Left lobe of liver (tissue), 2 donors: ENCODE measurements at regions not wholly inside any gene's neighbourhood (a gene's known extent, or its start where the extent isn't known, plus 50 kb on each side); places are given as distances from the start of the nearest gene placed in this dataset.
"Not testable (repeated sequence)": the region's sequence is repeated elsewhere in the genome, so short reads cannot be mapped to it uniquely, and the experiment has no call there.

ENCODE experiments used
- ATAC-seq: fragments of 200-7000 bp; cut with Tn5 transposase; one replicate; pipeline ENCODE4 v1.9.1; 2020; ENCODE audit warnings: mild to moderate bottlenecking, moderate library complexity
- DNase-seq: peaks from one replicate; pipeline ENCODE4 v3.0.0-alpha.2; 2020; ENCODE audit warnings: low spot score
- donor health status: DM: no; HTN: no; CAD: no; lungs with moderate emphysema.
- donor health status: DM: no; HTN: yes; CAD: no.

GRCh38 chrX:142503967-142504643 lies 299.0 kb upstream of the MAGEC2 start:
- no peak for DNase-seq
- no peak for ATAC-seq

DNA sequence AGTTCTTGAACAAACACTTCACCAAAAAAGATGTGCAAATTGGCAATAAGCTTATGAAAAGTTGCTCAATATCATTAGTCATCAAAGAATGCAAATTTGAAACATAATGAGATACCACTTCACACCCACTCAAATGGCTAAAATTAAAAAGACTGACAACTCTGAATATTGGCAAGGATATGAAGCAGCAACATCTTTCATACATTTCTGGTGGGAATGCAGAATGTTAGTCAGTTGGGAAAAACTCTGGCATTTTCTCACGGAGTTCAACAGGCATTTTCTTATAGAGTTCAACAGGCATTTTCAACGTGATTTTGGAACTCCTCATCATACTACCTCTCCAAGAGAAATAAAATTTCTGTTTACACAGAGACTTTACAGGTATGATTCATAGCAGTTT lies 297.4 kb upstream of the MAGEC2 start:
- DNase-seq = no peak
- ATAC-seq = no peak

DNA sequence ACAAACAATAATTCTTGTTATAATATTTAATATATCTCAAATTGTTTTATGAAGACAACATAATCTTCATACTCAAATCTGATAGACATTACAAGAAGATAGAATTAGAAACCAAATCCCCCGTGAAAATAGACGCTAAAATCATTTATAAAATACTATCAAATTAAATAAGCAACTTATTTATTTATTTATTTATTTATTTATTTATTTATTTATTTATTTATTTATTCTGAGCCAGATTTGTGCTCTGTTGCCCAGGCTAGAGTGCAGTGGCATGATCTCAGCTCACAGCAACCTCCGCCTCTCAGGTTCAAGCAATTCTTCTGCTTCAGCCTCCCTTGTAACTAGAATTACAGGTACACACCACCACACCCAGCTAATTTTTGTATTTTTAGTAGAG lies 294.9 kb upstream of the MAGEC2 start:
- ATAC-seq (no peak), DNase-seq (no peak)

DNA sequence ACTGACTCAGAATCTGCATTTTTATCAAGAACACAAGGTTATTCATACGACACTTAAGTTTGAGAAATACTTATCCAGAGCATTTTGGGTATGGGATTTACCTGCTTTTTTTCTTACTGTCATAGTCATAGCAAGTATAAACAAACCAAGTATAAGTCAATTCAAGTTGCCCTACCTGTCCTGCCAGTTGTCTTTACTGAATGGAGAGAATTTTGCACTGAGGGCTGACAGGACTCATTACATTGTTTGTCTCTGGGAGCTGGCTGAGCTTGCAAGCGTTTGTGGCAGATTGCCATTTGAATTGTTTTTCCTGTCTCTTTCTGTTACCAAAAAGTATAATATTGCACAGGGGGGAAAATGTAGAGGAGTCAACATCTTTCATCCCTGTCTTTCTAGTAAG lies 278.9 kb upstream of the MAGEC2 start:
- ATAC-seq (no peak), DNase-seq (no peak)

DNA sequence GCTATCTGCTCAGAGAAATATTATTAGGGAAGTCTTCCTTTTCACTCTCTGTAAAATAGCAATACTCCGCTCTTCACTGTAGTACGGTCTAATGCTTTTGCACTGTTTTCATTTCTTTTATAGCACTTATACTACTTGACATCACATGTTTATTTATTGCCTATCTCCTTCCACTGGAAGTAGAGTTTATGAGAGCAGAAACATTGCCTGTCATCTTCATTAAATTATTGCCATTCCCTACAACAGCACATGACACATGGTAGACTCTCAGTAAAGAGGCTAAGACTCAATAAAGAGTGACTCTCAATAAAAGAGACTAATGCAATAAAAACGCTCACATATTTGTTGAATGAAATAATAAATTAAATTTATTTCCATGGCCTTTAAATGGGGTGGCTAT lies 241.3 kb upstream of the MAGEC2 start:
- no peak for ATAC-seq

DNA sequence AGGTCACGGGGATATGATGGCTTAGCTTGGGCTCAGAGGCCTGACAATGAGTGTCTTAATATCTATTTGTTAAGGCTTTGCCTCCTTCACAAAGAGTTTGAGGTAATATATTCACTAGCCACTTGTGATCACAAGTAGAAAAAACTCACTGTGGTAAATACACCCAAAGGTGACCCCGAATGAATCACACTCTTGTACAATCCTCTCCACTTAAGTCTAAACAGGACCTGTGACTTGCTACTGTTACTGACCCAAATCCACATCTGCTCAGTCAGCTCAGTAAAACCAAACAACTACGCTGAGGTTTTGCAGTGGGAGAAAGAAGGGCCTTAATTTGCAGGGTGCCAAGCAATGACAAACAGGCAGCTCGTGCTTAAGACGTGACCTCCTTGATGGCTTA lies 223.8 kb upstream of the MAGEC2 start:
- DNase-seq = no peak

More for the DNA sequence above, 241.3 kb upstream of the MAGEC2 start:
- DNase-seq = no peak

GRCh38 chrX:142390998-142391397 lies 185.9 kb upstream of the MAGEC2 start:
- not testable (repeated sequence) for DNase-seq, ATAC-seq

More for the DNA sequence above, 223.8 kb upstream of the MAGEC2 start:
- no peak for ATAC-seq

- ATAC-seq (no peak), DNase-seq (no peak)
Observed at GRCh38 chrX:142363501-142363900, 158.4 kb upstream of the MAGEC2 start.

GRCh38 chrX:142359331-142359730 lies 154.2 kb upstream of the MAGEC2 start:
- ATAC-seq (no peak), DNase-seq (no peak)

DNA sequence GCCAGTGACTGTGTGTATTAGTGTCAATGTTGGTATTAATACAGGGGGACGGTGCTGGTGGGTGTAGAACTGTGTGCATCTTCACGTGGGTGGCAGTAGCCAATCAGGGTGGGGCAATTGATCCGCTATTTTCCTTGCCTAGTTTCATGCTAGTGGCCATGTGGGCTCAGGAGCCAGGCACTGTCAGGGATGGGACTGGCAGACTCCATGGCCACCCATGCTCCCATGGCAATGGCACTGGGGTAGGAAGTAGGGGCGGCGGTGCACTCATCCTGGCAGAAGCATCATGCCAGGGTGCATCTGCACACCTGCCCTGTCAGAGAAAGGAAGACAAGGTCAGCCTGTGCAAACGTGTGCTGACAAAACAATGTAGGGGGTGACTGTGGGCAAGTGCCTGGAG lies 122.1 kb upstream of the MAGEC2 start:
- no peak for ATAC-seq
- no peak for DNase-seq

DNA sequence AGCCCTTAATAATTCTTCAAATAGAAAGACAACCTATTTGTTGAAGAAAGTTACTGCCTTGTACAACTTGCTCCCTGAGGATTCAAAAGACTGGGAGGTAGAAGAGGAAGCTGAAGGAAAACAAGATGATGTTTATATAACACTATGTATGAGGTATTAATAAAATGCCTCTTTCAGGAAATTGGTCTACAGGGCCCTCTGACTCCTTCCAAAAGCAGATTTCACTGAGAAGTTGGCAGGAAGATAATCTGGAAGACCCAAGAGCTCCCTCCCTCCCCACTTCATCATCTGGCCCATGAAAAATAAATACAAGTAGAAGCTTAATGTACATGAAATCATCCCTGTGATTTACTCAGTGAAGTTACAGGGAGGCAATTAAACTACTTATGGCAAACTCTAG lies 107.5 kb upstream of the MAGEC2 start:
- DNase-seq = no peak
- ATAC-seq = no peak

GRCh38 chrX:142299406-142299805 lies 94.3 kb upstream of the MAGEC2 start:
- no peak for DNase-seq
- ATAC-seq = no peak

GRCh38 chrX:142296421-142296820 lies 91.3 kb upstream of the MAGEC2 start:
- no peak for ATAC-seq
- no peak for DNase-seq

GRCh38 chrX:142295190-142295589 lies 90.1 kb upstream of the MAGEC2 start:
- ATAC-seq (no peak), DNase-seq (no peak)

DNA sequence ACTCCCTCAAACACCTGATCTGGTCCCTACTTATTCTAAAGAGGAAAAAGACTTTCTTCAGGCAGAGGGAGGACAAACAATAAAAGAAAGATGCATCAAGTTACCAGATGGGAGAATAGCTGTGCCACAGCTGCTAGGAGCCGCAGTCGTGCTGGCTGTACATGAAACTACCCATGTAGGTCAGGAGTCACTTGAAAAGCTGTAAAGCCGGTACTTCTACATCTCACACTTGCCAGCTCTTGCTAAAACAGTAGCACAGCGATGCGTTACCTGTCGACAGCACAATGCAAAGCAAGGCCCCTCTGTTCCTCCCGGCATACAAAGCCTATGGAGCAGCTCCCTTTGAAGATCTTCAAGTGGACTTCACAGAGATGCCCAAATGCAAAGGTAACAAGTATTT lies 65.1 kb upstream of the MAGEC2 start:
- not testable (repeated sequence) for DNase-seq

DNA sequence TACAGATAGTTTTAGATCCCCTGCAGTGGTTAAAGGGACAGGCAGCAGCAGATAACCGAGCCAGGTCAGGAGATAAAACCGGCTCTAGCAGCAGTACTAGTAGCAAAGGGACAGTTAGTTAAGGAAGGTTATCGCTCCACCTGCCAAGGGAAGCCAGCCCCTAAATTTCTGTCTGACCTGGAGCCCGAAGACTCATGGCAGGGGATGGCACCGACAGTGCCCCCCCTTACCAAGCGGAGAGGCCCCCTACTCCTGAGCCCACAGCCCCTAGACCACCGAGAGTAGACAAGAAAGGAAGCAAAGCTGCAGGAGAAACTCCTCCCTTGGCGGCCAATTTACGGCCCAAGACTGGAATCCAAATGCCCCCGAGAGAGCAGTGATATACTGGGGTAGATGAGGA lies 61.3 kb upstream of the MAGEC2 start:
- ATAC-seq = no peak
- no peak for DNase-seq

More for the DNA sequence above, 65.1 kb upstream of the MAGEC2 start:
- not testable (repeated sequence) for ATAC-seq

DNA sequence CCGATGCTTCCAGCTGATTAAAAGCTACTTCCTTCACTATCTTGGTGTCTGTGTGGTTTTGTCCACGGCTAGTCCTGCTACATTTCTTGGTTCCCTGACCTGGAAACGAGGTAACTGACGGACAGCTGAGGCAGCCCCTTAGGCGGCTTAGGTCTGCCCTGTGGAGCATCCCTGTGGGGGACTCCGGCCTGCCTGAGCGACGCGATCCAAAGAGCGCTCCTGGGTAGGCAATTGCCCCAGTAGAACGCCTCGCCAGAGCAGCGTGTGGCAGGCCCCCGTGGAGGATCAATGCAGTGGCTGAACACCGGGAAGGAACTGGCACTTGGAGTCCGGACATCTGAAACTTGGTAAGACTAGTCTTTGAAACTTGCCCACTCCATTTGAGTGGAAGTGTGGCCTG lies 60.5 kb upstream of the MAGEC2 start:
- DNase-seq, ATAC-seq: not testable (repeated sequence)

GRCh38 chrX:142256935-142257334 lies 51.8 kb upstream of the MAGEC2 start:
- DNase-seq (no peak), ATAC-seq (no peak)
